HG03432 (cell line): ENCODE measurements at regions not wholly inside any gene's neighbourhood (a gene's known extent, or its start where the extent isn't known, plus 50 kb on each side); places are given as distances from the start of the nearest gene placed in this dataset.

Experiments used
- ATAC-seq: cut with Tn5 transposase; IDR thresholded peaks from one replicate; pipeline ENCODE4 v1.9.1; 2021; ENCODE audit warnings: mild to moderate bottlenecking, moderate library complexity; ENCODE audit not compliant: unreplicated experiment

DNA sequence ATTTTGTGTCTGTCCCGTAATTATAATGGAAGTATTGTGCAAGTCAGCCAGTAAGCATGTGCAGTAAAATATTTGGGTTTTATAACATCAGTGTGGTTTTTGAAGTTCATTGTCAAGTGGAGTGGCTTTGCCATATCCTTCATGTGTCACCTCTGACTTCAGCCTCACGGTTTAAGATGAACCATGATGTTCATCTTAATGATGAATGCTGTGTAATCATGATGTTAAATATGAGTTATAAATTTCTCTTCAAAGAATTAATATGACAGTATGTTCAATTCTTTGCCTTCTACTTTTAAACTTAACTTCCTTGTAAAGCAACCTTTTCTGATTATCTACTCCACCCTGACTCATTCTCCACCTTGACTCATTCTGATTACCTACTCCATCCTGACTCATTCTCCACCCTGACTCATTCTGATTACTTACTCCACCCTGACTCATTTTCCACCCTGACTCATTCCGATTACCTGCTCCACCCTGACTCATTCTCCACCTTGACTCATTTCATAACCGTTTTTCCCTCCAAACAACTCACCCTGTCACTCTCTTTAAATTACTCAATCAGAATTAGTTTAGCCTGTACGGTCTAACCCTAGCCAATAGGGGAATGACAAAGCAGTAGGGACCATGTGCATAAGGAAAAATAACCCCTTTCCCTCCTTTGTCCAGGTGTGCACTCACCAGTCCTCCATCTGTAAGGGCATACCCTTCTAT, 50.3 kb upstream of the ANKRD10 start:
- peak; percentile 99 for ATAC-seq
